Gastroesophageal sphincter (tissue), 3 donors: ENCODE measurements at regions not wholly inside any gene's neighbourhood (a gene's known extent, or its start where the extent isn't known, plus 50 kb on each side); places are given as distances from the start of the nearest gene placed in this dataset.

Source experiments
- CTCF ChIP-seq, 4 experiments: fragments of 200-600 bp in 2 of 4; fragments of 450-650 bp in 2 of 4; sonication (generic) in 1 of 4; IDR thresholded peaks; one replicate each; pipeline ENCODE4 v1.5.1; 2017 to 2019; ENCODE audit warnings: antibody characterized with exemption in 4 of 4, mild to moderate bottlenecking in 2 of 4, moderate library complexity in 2 of 4
- EP300 ChIP-seq: sonication (generic); formaldehyde crosslinking; IDR thresholded peaks from one replicate; pipeline ENCODE4 v1.6.1; 2017; ENCODE audit warnings: antibody characterized with exemption, mild to moderate bottlenecking
- POLR2A ChIP-seq, 2 donors: fragments of 450-650 bp; IDR thresholded peaks; one replicate each; pipeline ENCODE4 v1.6.1; 2017; ENCODE audit warnings: antibody characterized with exemption in 2 of 2, mild to moderate bottlenecking in 2 of 2, moderate library complexity in 1 of 2
- POLR2AphosphoS5 ChIP-seq: sonication (generic); formaldehyde crosslinking; IDR thresholded peaks from one replicate; pipeline ENCODE4 v1.6.1; 2017; ENCODE audit warnings: antibody characterized with exemption

- TF ChIP-seq CTCF (IDR thresholded peaks at IDR 0.05) (no peak), EP300 (no peak), POLR2A (IDR thresholded peaks at IDR 0.05) (no peak), POLR2AphosphoS5 (no peak)
Measured at GRCh38 chr11:13189561-13190426, 87.8 kb upstream of the BMAL1 start.
